Kidney (tissue), 13 donors: ENCODE measurements at regions not wholly inside any gene's neighbourhood (a gene's known extent, or its start where the extent isn't known, plus 50 kb on each side); places are given as distances from the start of the nearest gene placed in this dataset.

ENCODE experiments used
- DNase-seq, 5 donors: peaks; one replicate each; pipeline ENCODE4 v3.0.0-alpha.2; 2013 to 2020
- FAIRE-seq: peaks from 2 replicates; lab custom pipeline; 2012; peaks lifted over from hg19 to GRCh38; lab: Jason Lieb, UNC
- H3K27ac ChIP-seq, 2 donors: one replicate each; pipeline ENCODE4 v1.7.0; 2013; ENCODE audit warnings: low read depth in 2 of 2, low read length in 2 of 2, inconsistent platforms in 1 of 2
- H3K27me3 ChIP-seq: one replicate; pipeline ENCODE4 v1.7.1; 2013; ENCODE audit warnings: low read length, inconsistent platforms; ENCODE audit not compliant: control insufficient read depth, insufficient read depth
- H3K36me3 ChIP-seq, 3 donors: one replicate each; pipeline versions ENCODE4 v1.7.0 to v1.7.1; 2013; ENCODE audit warnings: low read length in 3 of 3, control low read depth in 1 of 3, inconsistent platforms in 1 of 3; ENCODE audit not compliant: insufficient read depth in 3 of 3, control insufficient read depth in 2 of 3
- H3K4me1 ChIP-seq, 3 donors: one replicate each; pipeline versions ENCODE4 v1.7.0 to v1.7.1; 2013; ENCODE audit warnings: low read length in 3 of 3, inconsistent platforms in 1 of 3, low read depth in 1 of 3; ENCODE audit not compliant: control insufficient read depth in 2 of 3, insufficient read depth in 2 of 3
- H3K4me3 ChIP-seq, 3 donors: one replicate each; pipeline versions ENCODE4 v1.7.0 to v1.8.1; 2013; ENCODE audit warnings: low read length in 3 of 3, control low read depth in 1 of 3, inconsistent platforms in 1 of 3
- H3K9ac ChIP-seq, 3 donors: one replicate each; pipeline versions ENCODE4 v1.7.0 to v1.7.1; 2013; ENCODE audit warnings: low read length in 3 of 3, control low read depth in 1 of 3, inconsistent platforms in 1 of 3
- H3K9me3 ChIP-seq, 3 donors: one replicate each; pipeline versions ENCODE4 v1.7.0 to v1.7.1; 2013; ENCODE audit warnings: low read length in 3 of 3, control low read depth in 1 of 3, inconsistent platforms in 1 of 3; ENCODE audit not compliant: control insufficient read depth in 2 of 3, insufficient read depth in 1 of 3
- CTCF ChIP-seq: IDR thresholded peaks from 3 replicates; pipeline ENCODE4 v1.5.1; 2012; ENCODE audit warnings: mild to moderate bottlenecking, moderate library complexity, borderline replicate concordance; ENCODE audit not compliant: insufficient read depth; ENCODE audit errors: extremely low read depth
- intact Hi-C: fragments of 100-400 bp; cut with DNase I; formaldehyde crosslinking; loops from one replicate; pipeline ENCODE4 v1.11.1; 2022
- donor health status: control.
- donor health status: control.
- donor health status: control.
- donor health status: control.
- donor health status: control.
- donor health status: DM: yes; HTN: yes; CAD: no.
- donor health status: Normal renal cell carcinoma (clear cell type).

- no peak overlapping the region for H3K9ac ChIP-seq
- no peaks in the 10 kb centered on the region for H3K36me3 ChIP-seq
- no peak for TF ChIP-seq CTCF
- DNase-seq (no peak), FAIRE-seq (no peak)
- no peak overlapping the region for H3K4me3 ChIP-seq
- H3K27ac ChIP-seq: no peak overlapping the region
- H3K9me3 ChIP-seq: no peaks in the 10 kb centered on the region
- intact Hi-C loops: no loop called here
- no peaks in the 10 kb centered on the region for H3K4me1 ChIP-seq
- no peaks in the 10 kb centered on the region for H3K27me3 ChIP-seq
Measured at GRCh38 chr2:76512201-76512820, 801.6 kb upstream of the GCFC2 start.

GRCh38 chr2:76506538-76506937, 795.8 kb upstream of the GCFC2 start:
- H3K4me3 ChIP-seq: no peak overlapping the region
- no peak overlapping the region for H3K27ac ChIP-seq
- no peak for FAIRE-seq
- intact Hi-C loops: no loop called here
- TF ChIP-seq CTCF: no peak
- H3K4me1 ChIP-seq: no peaks in the 10 kb centered on the region
- no peaks in the 10 kb centered on the region for H3K27me3 ChIP-seq
- no peak for DNase-seq
- H3K9ac ChIP-seq: no peak overlapping the region
- no peaks in the 10 kb centered on the region for H3K36me3 ChIP-seq
- no peaks in the 10 kb centered on the region for H3K9me3 ChIP-seq

- H3K4me3 ChIP-seq: no peak overlapping the region
- H3K36me3 ChIP-seq: no peaks in the 10 kb centered on the region
- no peaks in the 10 kb centered on the region for H3K9me3 ChIP-seq
- H3K27ac ChIP-seq: no peak overlapping the region
- no peak for TF ChIP-seq CTCF
- no peaks in the 10 kb centered on the region for H3K4me1 ChIP-seq
- intact Hi-C loops: no loop called here
- no peak overlapping the region for H3K9ac ChIP-seq
- no peaks in the 10 kb centered on the region for H3K27me3 ChIP-seq
- FAIRE-seq (no peak), DNase-seq (no peak)
Measured at GRCh38 chr2:76501641-76502040, 790.9 kb upstream of the GCFC2 start.

GRCh38 chr2:76498360-76498759, 787.6 kb upstream of the GCFC2 start:
- no peak overlapping the region for H3K27ac ChIP-seq
- intact Hi-C loops: no loop called here
- no peak for FAIRE-seq
- H3K4me1 ChIP-seq: no peaks in the 10 kb centered on the region
- DNase-seq: no peak
- H3K27me3 ChIP-seq: no peaks in the 10 kb centered on the region
- TF ChIP-seq CTCF: no peak
- H3K9me3 ChIP-seq: no peaks in the 10 kb centered on the region
- H3K36me3 ChIP-seq: no peaks in the 10 kb centered on the region
- H3K4me3 ChIP-seq: no peak overlapping the region
- H3K9ac ChIP-seq: no peak overlapping the region
